Mesenteric fat pad (tissue), 1 donor: ENCODE measurements at regions not wholly inside any gene's neighbourhood (a gene's known extent, or its start where the extent isn't known, plus 50 kb on each side); places are given as distances from the start of the nearest gene placed in this dataset.
"Not testable (repeated sequence)": the region's sequence is repeated elsewhere in the genome, so short reads cannot be mapped to it uniquely, and the experiment has no call there.

Source experiments
- DNase-seq: peaks from one replicate; pipeline ENCODE4 v3.0.0-alpha.2; 2020; ENCODE audit warnings: low spot score
- donor health status: DM: yes; HTN: yes; CAD: no.

- DNase-seq = not testable (repeated sequence)
Observed at GRCh38 chr3:81051133-81051532, 710.3 kb downstream of the GBE1 start.

- DNase-seq = no peak
Observed at GRCh38 chr3:81048058-81048665, 713.3 kb downstream of the GBE1 start.

GRCh38 chr3:81045976-81046375 is 715.5 kb downstream of the GBE1 start:
- DNase-seq = no peak

- DNase-seq = no peak
Observed at GRCh38 chr3:81045246-81045645, 716.2 kb downstream of the GBE1 start.

GRCh38 chr3:81043660-81044199 is 717.7 kb downstream of the GBE1 start:
- DNase-seq = no peak

GRCh38 chr3:81043009-81043408 is 718.4 kb downstream of the GBE1 start:
- DNase-seq = no peak

- no peak for DNase-seq
Observed at GRCh38 chr3:81041331-81041730, 720.1 kb downstream of the GBE1 start.

GRCh38 chr3:81040107-81040506 is 721.3 kb downstream of the GBE1 start:
- no peak for DNase-seq

- no peak for DNase-seq
Observed at GRCh38 chr3:81033684-81034083, 727.8 kb downstream of the GBE1 start.

- no peak for DNase-seq
Observed at GRCh38 chr3:81033185-81033584, 728.3 kb downstream of the GBE1 start.

- DNase-seq = no peak
Observed at GRCh38 chr3:81029861-81030260, 731.6 kb downstream of the GBE1 start.

GRCh38 chr3:81027344-81027743 is 734.1 kb downstream of the GBE1 start:
- DNase-seq = no peak

GRCh38 chr3:81024560-81024959 is 736.9 kb downstream of the GBE1 start:
- no peak for DNase-seq

GRCh38 chr3:81022339-81022738 is 739.1 kb downstream of the GBE1 start:
- no peak for DNase-seq

- DNase-seq = no peak
Observed at GRCh38 chr3:81013360-81013759, 748.1 kb downstream of the GBE1 start.

GRCh38 chr3:81005992-81006391 is 755.5 kb downstream of the GBE1 start:
- no peak for DNase-seq

GRCh38 chr3:81003817-81004216 is 757.6 kb downstream of the GBE1 start:
- no peak for DNase-seq

GRCh38 chr3:81003008-81003645 is 758.3 kb downstream of the GBE1 start:
- DNase-seq = no peak

- no peak for DNase-seq
Observed at GRCh38 chr3:80999481-80999880, 762.0 kb downstream of the GBE1 start.

GRCh38 chr3:80998022-80998421 is 763.4 kb downstream of the GBE1 start:
- no peak for DNase-seq

- no peak for DNase-seq
Observed at GRCh38 chr3:80997622-80998021, 763.8 kb downstream of the GBE1 start.

GRCh38 chr3:80994767-80995166 is 766.7 kb downstream of the GBE1 start:
- DNase-seq = no peak

GRCh38 chr3:80994085-80994665 is 767.3 kb downstream of the GBE1 start:
- DNase-seq = no peak
